A673 (cell line): ENCODE measurements at regions not wholly inside any gene's neighbourhood (a gene's known extent, or its start where the extent isn't known, plus 50 kb on each side); places are given as distances from the start of the nearest gene placed in this dataset.
A peak's percentile ranks its signal among the peaks of the same experiment; 100 is the strongest.

ENCODE experiments used
- BruUV-seq: library from RNA; stranded (reverse); fragments of 400-500 nt; replicated peaks from 2 replicates; lab custom pipeline; 2021; lab: Mats Ljungman, UMichigan
- CTCF ChIA-PET: fragments of 300-600 bp; sonication (Branson Sonifier 250); formaldehyde crosslinking; loops from one replicate; lab custom pipeline; 2022; ENCODE audit warnings: antibody characterized with exemption; lab: Charles Lee
- POLR2A ChIA-PET: fragments of 300-600 bp; sonication (Branson Sonifier 250); formaldehyde crosslinking; loops from one replicate; lab custom pipeline; 2022; ENCODE audit warnings: antibody characterized with exemption; ENCODE audit not compliant: low non-redundant PET; lab: Charles Lee
- DNase-seq: peaks from one replicate; pipeline ENCODE4 v3.0.0-alpha.2; 2015; ENCODE audit warnings: low spot score
- H3K27ac ChIP-seq: fragments of 200-600 bp; sonication (generic); 2 replicates; pipeline ENCODE4 v1.5.1; 2016; ENCODE audit warnings: mixed run types, low read depth, mild to moderate bottlenecking, mixed read lengths, antibody characterized with exemption, low read length; ENCODE audit not compliant: poor library complexity, severe bottlenecking
- H3K27me3 ChIP-seq: fragments of 200-600 bp; sonication (generic); replicated peaks from 2 replicates; pipeline ENCODE4 v1.6.1; 2017; ENCODE audit warnings: mixed run types, low read depth, mild to moderate bottlenecking, mixed read lengths, antibody characterized with exemption, low read length; ENCODE audit not compliant: insufficient read depth, poor library complexity
- H3K36me3 ChIP-seq: fragments of 200-600 bp; sonication (generic); 2 replicates; pipeline ENCODE4 v1.6.1; 2016; ENCODE audit warnings: mixed run types, mild to moderate bottlenecking, mixed read lengths, antibody characterized with exemption, low read length; ENCODE audit not compliant: insufficient read depth, poor library complexity, severe bottlenecking
- H3K4me1 ChIP-seq: fragments of 200-600 bp; sonication (generic); 2 replicates; pipeline ENCODE4 v1.6.1; 2017; ENCODE audit warnings: mixed run types, mild to moderate bottlenecking, mixed read lengths, antibody characterized with exemption, low read length; ENCODE audit not compliant: insufficient read depth, poor library complexity, severe bottlenecking
- H3K4me3 ChIP-seq: fragments of 200-600 bp; sonication (generic); 2 replicates; pipeline ENCODE4 v1.5.1; 2016; ENCODE audit warnings: low read depth, mixed run types, mild to moderate bottlenecking, mixed read lengths, low read length; ENCODE audit not compliant: poor library complexity, severe bottlenecking
- H3K9me3 ChIP-seq: fragments of 200-600 bp; sonication (generic); 2 replicates; pipeline ENCODE4 v1.6.1; 2016; ENCODE audit warnings: mixed run types, low read depth, mild to moderate bottlenecking, mixed read lengths, antibody characterized with exemption, low read length; ENCODE audit not compliant: poor library complexity, severe bottlenecking
- EZH2 ChIP-seq: fragments of 200-600 bp; sonication (generic); IDR thresholded peaks from 2 replicates; pipeline ENCODE4 v1.6.1; 2017; ENCODE audit warnings: borderline replicate concordance, low read depth, mild to moderate bottlenecking, mixed read lengths, antibody characterized with exemption, low read length; ENCODE audit not compliant: poor library complexity, severe bottlenecking
- intact Hi-C: fragments of 100-400 bp; cut with micrococcal nuclease; formaldehyde crosslinking; loops from one replicate; pipeline ENCODE4 v1.10.0; 2022; ENCODE audit not compliant: unreplicated experiment
- TF ChIP-seq, protein P1 (sequence below): fragments of 300-800, 200-600 bp; sonication (generic); conservative IDR thresholded peaks from 2 replicates; pipeline ENCODE4 v1.5.1; 2017; ENCODE audit warnings: low read depth, mild to moderate bottlenecking, antibody characterized with exemption, low read length, moderate library complexity, mixed read lengths

DNA sequence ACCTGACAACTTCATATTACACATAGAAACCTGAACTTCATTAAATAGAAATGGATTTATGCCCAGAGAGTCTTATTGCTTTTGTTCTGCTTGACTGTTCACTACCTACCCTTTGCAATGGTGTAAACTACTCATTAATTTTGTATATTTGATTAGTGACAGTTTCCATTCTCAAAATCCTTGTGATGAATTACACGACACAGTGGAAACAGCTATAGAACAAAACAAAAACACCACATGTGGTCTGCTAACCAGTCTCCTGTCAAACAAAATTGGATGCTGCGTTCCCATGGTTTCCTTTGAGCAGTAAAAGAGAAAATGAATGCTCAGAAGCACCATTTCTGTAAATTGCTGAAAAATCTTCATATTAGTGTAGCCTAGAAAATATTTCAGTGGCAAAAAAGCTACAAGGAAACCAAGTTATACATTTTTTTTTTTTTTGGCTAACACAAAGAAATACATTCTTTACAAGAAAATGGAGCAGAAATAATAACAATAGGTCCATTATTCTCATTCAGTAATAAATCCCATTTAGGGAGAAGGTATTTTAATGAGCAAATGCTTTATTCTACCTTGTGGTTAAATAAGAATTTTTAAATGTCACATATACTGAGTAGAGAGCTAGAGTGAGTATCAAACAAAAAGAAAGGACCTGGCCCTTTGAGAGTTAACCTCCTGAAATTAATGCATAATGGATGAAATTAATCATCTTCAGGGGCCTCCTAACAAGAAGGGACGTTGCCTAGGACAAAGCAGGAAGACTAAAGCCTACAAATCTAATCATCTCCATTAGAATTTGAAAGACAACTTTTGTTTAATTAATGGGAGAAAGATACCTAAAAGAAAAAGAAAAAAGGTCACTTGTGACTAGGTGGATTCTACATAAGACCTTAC lies 355.1 kb upstream of the ZC3H15 start:
- no TSS peak for BruUV-seq
- Histone ChIP-seq H3K27ac (no peak overlapping the region), H3K27me3 (no peaks in the 10 kb centered on the region), H3K9me3 (no peaks in the 10 kb centered on the region), H3K4me3 (no peak overlapping the region), H3K4me1 (no peaks in the 10 kb centered on the region), H3K36me3 (no peaks in the 10 kb centered on the region)
- intact Hi-C loops = no loop called here
- TF ChIP-seq, protein P1, sequence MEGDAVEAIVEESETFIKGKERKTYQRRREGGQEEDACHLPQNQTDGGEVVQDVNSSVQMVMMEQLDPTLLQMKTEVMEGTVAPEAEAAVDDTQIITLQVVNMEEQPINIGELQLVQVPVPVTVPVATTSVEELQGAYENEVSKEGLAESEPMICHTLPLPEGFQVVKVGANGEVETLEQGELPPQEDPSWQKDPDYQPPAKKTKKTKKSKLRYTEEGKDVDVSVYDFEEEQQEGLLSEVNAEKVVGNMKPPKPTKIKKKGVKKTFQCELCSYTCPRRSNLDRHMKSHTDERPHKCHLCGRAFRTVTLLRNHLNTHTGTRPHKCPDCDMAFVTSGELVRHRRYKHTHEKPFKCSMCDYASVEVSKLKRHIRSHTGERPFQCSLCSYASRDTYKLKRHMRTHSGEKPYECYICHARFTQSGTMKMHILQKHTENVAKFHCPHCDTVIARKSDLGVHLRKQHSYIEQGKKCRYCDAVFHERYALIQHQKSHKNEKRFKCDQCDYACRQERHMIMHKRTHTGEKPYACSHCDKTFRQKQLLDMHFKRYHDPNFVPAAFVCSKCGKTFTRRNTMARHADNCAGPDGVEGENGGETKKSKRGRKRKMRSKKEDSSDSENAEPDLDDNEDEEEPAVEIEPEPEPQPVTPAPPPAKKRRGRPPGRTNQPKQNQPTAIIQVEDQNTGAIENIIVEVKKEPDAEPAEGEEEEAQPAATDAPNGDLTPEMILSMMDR = no peak
- TF ChIP-seq EZH2 = no peak
- peak; percentile 2 for DNase-seq
- ChIA-PET CTCF (no interaction called here), POLR2A (interaction anchor here (0.6 kb wide), 1 partner anchor 97 kb away, joined by 3 read pairs; no protein-coding TSS in a partner anchor)

DNA sequence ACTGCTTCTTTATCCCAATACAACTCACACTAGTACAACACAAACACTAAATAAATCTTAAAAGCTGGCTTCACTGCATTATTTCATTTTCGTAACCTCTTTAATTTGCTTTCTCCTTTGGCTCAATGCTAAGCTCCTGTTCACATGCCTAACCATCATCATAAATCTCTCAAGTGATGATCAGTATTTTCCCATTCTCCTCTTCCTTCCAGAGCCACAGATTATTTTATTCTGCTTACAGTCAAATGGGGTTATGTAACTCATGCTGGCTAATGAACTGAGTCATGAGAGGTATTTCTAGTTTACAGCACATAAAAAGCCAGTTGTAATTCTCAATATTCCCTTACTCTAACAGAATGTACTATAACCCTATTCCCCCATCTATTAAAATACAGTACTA lies 350.4 kb upstream of the ZC3H15 start:
- H3K9me3 ChIP-seq = no peaks in the 10 kb centered on the region
- no TSS peak for BruUV-seq
- ChIA-PET POLR2A (no interaction called here), CTCF (no interaction called here)
- H3K36me3 ChIP-seq = no peaks in the 10 kb centered on the region
- DNase-seq = no peak
- no peak overlapping the region for H3K27ac ChIP-seq
- no peak for TF ChIP-seq EZH2
- TF ChIP-seq, protein P1 = no peak
- no peaks in the 10 kb centered on the region for H3K4me1 ChIP-seq
- H3K4me3 ChIP-seq = no peak overlapping the region
- intact Hi-C loops = no loop called here
- H3K27me3 ChIP-seq = no peaks in the 10 kb centered on the region

DNA sequence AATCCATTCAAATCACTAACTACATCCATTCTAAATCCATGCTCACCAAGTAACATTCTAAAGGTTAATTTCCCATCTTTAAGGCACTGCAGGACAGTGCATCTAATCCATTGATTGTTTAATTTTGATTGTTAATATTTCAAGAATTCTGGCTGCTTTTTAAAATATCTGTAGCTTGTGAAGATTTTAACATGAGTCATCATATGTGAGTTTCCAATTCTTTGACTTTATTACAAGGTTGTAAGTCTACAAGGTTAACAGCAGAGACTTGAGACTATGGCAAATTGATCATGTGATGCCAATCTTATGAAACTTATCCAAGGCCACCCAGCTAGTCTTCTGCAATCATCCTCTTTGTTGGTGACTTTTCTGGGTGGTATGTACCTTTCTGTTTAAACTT lies 349.2 kb upstream of the ZC3H15 start:
- ChIA-PET POLR2A (no interaction called here), CTCF (no interaction called here)
- intact Hi-C loops = no loop called here
- H3K9me3 ChIP-seq = no peaks in the 10 kb centered on the region
- DNase-seq = no peak
- H3K36me3 ChIP-seq = no peaks in the 10 kb centered on the region
- TF ChIP-seq, protein P1 = no peak
- no peak for TF ChIP-seq EZH2
- no peak overlapping the region for H3K4me3 ChIP-seq
- no peak overlapping the region for H3K27ac ChIP-seq
- no peaks in the 10 kb centered on the region for H3K27me3 ChIP-seq
- BruUV-seq = no TSS peak
- H3K4me1 ChIP-seq = no peaks in the 10 kb centered on the region
